HCT116 (cell line): ENCODE measurements at regions not wholly inside any gene's neighbourhood (a gene's known extent, or its start where the extent isn't known, plus 50 kb on each side); places are given as distances from the start of the nearest gene placed in this dataset.

Experiments
- CTCF ChIP-seq, 3 experiments: fragments of 200-600 bp in 1 of 3; sonication (generic) in 1 of 3; IDR thresholded peaks in 2 of 3; conservative IDR thresholded peaks in 1 of 3; 2 replicates each; pipeline ENCODE4 v1.5.1; 2012 to 2017; ENCODE audit warnings: low read depth in 2 of 3, low read length in 2 of 3, antibody characterized with exemption in 1 of 3, borderline replicate concordance in 1 of 3, control low read depth in 1 of 3, mild to moderate bottlenecking in 1 of 3, mixed read lengths in 1 of 3, mixed run types in 1 of 3, moderate library complexity in 1 of 3; ENCODE audit not compliant: insufficient read depth in 1 of 3
- POLR2A ChIP-seq: IDR thresholded peaks from 2 replicates; pipeline ENCODE4 v1.7.0; 2011; ENCODE audit warnings: borderline replicate concordance; ENCODE audit not compliant: insufficient read depth, insufficient read length; ENCODE audit errors: extremely low read depth
- TCF7L2 ChIP-seq: IDR thresholded peaks from 2 replicates; pipeline ENCODE4 v1.7.0; 2011; ENCODE audit warnings: borderline replicate concordance, inconsistent platforms; ENCODE audit not compliant: insufficient read depth, insufficient read length; ENCODE audit errors: extremely low read depth

- TF ChIP-seq CTCF (IDR thresholded peaks at IDR 0.05 in 2 of 3, conservative IDR thresholded peaks at IDR 0.05 in 1 of 3; ENCODE audit: borderline replicate concordance in 1 of 3, insufficient read depth in 1 of 3, low read depth in 2 of 3, low read length in 2 of 3): no peak
- no peak for TF ChIP-seq TCF7L2
- TF ChIP-seq POLR2A: no peak
Measured at GRCh38 chrX:2581296-2581695, 80.5 kb upstream of the DHRSX start.
